ENCODE measurements at regions not wholly inside any gene's neighbourhood (a gene's known extent, or its start where the extent isn't known, plus 50 kb on each side); places are given as distances from the start of the nearest gene placed in this dataset.
"Not testable (repeated sequence)": the region's sequence is repeated elsewhere in the genome, so short reads cannot be mapped to it uniquely, and the experiment has no call there.

DNA sequence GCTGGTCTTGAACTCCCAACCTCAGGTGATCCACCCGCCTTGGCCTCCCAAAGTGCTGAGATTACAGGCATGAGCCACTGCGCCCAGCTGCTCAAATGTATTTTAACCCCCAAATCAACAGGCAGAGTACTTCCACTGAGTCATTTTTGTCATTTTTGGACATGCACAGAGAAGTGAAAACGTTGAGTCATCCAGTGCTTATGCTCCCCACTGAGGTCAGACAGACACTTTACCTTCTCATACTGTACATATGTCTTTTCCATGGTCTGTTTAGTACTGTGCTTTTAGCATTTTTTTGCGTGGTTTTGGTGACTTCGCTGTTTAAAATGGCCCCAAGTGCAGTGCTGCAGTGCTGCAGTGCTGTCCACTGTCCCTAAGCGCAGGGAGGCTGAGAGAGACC is 99.1 kb downstream of the TBC1D26 start (continued):
- TF ChIP-seq MEF2B (IDR thresholded peaks at IDR 0.05; ENCODE audit: partially characterized antibody, poor library complexity, severe bottlenecking): peak; percentile 73
- peak; percentile 96 for TF ChIP-seq IRF4 (IDR thresholded peaks at IDR 0.05; ENCODE audit: low read depth, low read length)
- TF ChIP-seq NBN (IDR thresholded peaks at IDR 0.05): peak; percentile 76; the same call in 1 of the 2 replicates
- TF ChIP-seq, protein P1, sequence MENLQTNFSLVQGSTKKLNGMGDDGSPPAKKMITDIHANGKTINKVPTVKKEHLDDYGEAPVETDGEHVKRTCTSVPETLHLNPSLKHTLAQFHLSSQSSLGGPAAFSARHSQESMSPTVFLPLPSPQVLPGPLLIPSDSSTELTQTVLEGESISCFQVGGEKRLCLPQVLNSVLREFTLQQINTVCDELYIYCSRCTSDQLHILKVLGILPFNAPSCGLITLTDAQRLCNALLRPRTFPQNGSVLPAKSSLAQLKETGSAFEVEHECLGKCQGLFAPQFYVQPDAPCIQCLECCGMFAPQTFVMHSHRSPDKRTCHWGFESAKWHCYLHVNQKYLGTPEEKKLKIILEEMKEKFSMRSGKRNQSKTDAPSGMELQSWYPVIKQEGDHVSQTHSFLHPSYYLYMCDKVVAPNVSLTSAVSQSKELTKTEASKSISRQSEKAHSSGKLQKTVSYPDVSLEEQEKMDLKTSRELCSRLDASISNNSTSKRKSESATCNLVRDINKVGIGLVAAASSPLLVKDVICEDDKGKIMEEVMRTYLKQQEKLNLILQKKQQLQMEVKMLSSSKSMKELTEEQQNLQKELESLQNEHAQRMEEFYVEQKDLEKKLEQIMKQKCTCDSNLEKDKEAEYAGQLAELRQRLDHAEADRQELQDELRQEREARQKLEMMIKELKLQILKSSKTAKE (IDR thresholded peaks at IDR 0.05; ENCODE audit: low read depth, poor library complexity, severe bottlenecking): peak; percentile 89
- TF ChIP-seq BMI1 (IDR thresholded peaks at IDR 0.05; ENCODE audit: borderline replicate concordance): peak; percentile 72
- peak; percentile 91 for TF ChIP-seq NR2F1 (conservative IDR thresholded peaks at IDR 0.05)

DNA sequence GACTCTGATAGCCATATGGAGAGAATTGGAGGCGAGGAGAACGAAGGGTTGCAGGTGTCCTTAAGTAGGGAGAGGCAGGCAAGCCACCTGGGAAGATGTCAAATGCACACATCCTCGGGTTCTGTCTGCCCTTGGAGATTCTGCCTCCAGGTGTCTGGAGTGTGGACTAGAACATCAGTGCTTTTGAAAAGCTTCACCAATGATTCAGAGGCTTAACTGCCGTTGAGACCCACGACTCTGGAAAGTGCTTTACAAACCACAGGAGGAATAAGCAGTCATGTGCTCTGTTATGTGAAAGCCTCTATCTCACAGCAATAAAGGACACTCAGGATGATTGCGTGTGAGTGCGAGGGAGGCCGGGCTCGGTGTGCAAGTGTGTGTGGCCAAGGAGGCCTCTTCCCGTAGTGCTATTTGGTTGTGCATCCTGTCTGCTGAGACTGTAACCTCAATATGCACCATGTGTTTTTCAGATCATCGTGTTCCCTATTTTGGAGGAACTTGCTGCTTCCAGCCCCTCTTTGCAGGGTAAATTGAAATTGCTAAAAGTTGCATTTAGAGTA is 100.9 kb downstream of the TBC1D26 start:
- H4K20me1 ChIP-seq (ENCODE audit: control insufficient read depth, insufficient read depth); H3K27ac ChIP-seq (ENCODE audit: control insufficient read depth, insufficient read depth); ATAC-seq; in situ Hi-C loops (cut with MboI); DNase-seq (ENCODE audit: low read depth, low spot score); FAIRE-seq; RAD21 ChIA-PET (ENCODE audit: unreplicated experiment); POLR2A ChIA-PET; H3K27me3 ChIP-seq (replicated peaks in 1 of 2; ENCODE audit: control insufficient read depth in 2 of 2, insufficient read depth in 2 of 2, low read length in 1 of 2); H3K4me2 ChIP-seq (ENCODE audit: control insufficient read depth, insufficient read depth); intact Hi-C loops (cut with micrococcal nuclease; ENCODE audit: unreplicated experiment); H3K9me3 ChIP-seq (replicated peaks; ENCODE audit: control insufficient read depth, insufficient read depth, low read length); SMC1A ChIA-PET (ENCODE audit: uncharacterized antibody, unreplicated experiment); H3K36me3 ChIP-seq (ENCODE audit: control insufficient read depth in 2 of 2, insufficient read depth in 2 of 2, low read length in 1 of 2); H2AFZ ChIP-seq (ENCODE audit: control insufficient read depth, low read depth, low read length); BruUV-seq (replicated peaks); H3K9ac ChIP-seq (ENCODE audit: control insufficient read depth, insufficient read depth, low read length); H3K79me2 ChIP-seq (ENCODE audit: control insufficient read depth, insufficient read depth, low read length); CTCF ChIA-PET; H3K4me3 ChIP-seq: not testable (repeated sequence)
- TF ChIP-seq RUNX3 (IDR thresholded peaks at IDR 0.05; ENCODE audit: low read length): peak; percentile 52
- H3K4me1 ChIP-seq (ENCODE audit: control insufficient read depth, insufficient read depth, low read length): peaks cover 13% of the 10 kb centered on the region
- 40% methylated on average over 11 of the region's 11 CpGs for WGBS (ENCODE audit: insufficient coverage, insufficient replicate concordance, low lambda C conversion rate, missing lambda C conversion rate)

DNA sequence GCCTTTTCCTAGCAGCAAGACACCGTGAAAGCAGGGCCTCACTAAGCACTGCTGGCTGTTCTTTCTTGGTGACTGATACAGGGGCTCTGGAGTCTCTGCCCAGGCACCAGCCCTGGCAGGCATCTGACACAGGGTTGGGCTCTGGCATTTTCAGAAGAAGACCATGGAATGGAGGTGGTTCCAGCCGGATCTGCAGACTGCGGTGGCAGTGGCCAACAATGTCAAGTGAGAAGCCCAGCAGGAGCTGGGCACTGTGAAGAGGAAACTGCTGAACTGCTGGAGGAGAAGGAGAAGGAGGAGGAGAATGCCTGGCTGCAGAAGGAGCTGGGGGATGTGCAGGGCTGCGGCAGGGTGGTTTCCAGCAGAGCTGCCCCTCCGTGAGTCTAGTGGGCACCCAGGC is 101.8 kb downstream of the TBC1D26 start:
- intact Hi-C loops (cut with micrococcal nuclease; ENCODE audit: unreplicated experiment); RAD21 ChIA-PET (ENCODE audit: unreplicated experiment); H3K9me3 ChIP-seq (replicated peaks; ENCODE audit: control insufficient read depth, insufficient read depth, low read length); H2AFZ ChIP-seq (ENCODE audit: control insufficient read depth, low read depth, low read length); H3K79me2 ChIP-seq (ENCODE audit: control insufficient read depth, insufficient read depth, low read length); H3K4me3 ChIP-seq; H4K20me1 ChIP-seq (ENCODE audit: control insufficient read depth, insufficient read depth); H3K36me3 ChIP-seq (ENCODE audit: control insufficient read depth in 2 of 2, insufficient read depth in 2 of 2, low read length in 1 of 2); SMC1A ChIA-PET (ENCODE audit: uncharacterized antibody, unreplicated experiment); CTCF ChIA-PET; ATAC-seq; H3K27me3 ChIP-seq (replicated peaks in 1 of 2; ENCODE audit: control insufficient read depth in 2 of 2, insufficient read depth in 2 of 2, low read length in 1 of 2); H3K9ac ChIP-seq (ENCODE audit: control insufficient read depth, insufficient read depth, low read length); BruUV-seq (replicated peaks); DNase-seq (ENCODE audit: low read depth, low spot score); in situ Hi-C loops (cut with MboI); H3K4me2 ChIP-seq (ENCODE audit: control insufficient read depth, insufficient read depth); FAIRE-seq; POLR2A ChIA-PET: not testable (repeated sequence)
- H3K4me1 ChIP-seq (ENCODE audit: control insufficient read depth, insufficient read depth, low read length): peaks cover 13% of the 10 kb centered on the region
- WGBS (ENCODE audit: insufficient coverage, insufficient replicate concordance, low lambda C conversion rate, missing lambda C conversion rate): 82% methylated on average over 2 of the region's 5 CpGs
- 0 out of 2 replicates have a peak overlapping the region, but pooled peaks have one; percentile 8 for H3K27ac ChIP-seq (ENCODE audit: control insufficient read depth, insufficient read depth)

DNA sequence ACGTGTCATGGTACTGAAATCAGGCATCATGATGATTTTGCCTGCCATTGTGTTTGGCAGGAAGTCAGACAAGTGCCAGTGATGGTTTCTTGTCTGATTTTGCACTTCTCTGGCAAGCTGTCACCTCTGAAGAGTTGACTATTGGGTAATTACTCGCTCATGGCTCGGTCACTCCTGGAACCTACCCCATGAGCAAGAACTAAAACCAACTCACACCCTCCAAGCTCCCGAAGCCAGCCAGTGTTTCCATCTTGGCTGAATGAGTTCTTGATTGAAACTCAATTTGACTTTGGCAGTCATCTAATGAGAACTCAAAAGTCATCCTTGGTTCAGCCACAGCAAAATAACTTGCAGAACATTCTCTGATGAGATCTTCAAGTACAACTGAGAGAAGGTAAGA is 103.4 kb downstream of the TBC1D26 start:
- DNase-seq (ENCODE audit: low read depth, low spot score); H3K4me3 ChIP-seq; H3K36me3 ChIP-seq (ENCODE audit: control insufficient read depth in 2 of 2, insufficient read depth in 2 of 2, low read length in 1 of 2); in situ Hi-C loops (cut with MboI); H3K9me3 ChIP-seq (replicated peaks; ENCODE audit: control insufficient read depth, insufficient read depth, low read length); RAD21 ChIA-PET (ENCODE audit: unreplicated experiment); CTCF ChIA-PET; H2AFZ ChIP-seq (ENCODE audit: control insufficient read depth, low read depth, low read length); H3K79me2 ChIP-seq (ENCODE audit: control insufficient read depth, insufficient read depth, low read length); POLR2A ChIA-PET; FAIRE-seq; H3K27ac ChIP-seq (ENCODE audit: control insufficient read depth, insufficient read depth); intact Hi-C loops (cut with micrococcal nuclease; ENCODE audit: unreplicated experiment); H4K20me1 ChIP-seq (ENCODE audit: control insufficient read depth, insufficient read depth); H3K9ac ChIP-seq (ENCODE audit: control insufficient read depth, insufficient read depth, low read length); H3K27me3 ChIP-seq (replicated peaks in 1 of 2; ENCODE audit: control insufficient read depth in 2 of 2, insufficient read depth in 2 of 2, low read length in 1 of 2); BruUV-seq (replicated peaks); H3K4me2 ChIP-seq (ENCODE audit: control insufficient read depth, insufficient read depth); SMC1A ChIA-PET (ENCODE audit: uncharacterized antibody, unreplicated experiment); ATAC-seq: not testable (repeated sequence)
- H3K4me1 ChIP-seq (ENCODE audit: control insufficient read depth, insufficient read depth, low read length): peaks cover 13% of the 10 kb centered on the region
- WGBS (ENCODE audit: insufficient coverage, insufficient replicate concordance, low lambda C conversion rate, missing lambda C conversion rate): 44% methylated on average over 4 of the region's 4 CpGs

All from GM12878 (cell line).